ENCODE measurements at regions not wholly inside any gene's neighbourhood (a gene's known extent, or its start where the extent isn't known, plus 50 kb on each side); places are given as distances from the start of the nearest gene placed in this dataset.

- in situ Hi-C loops (cut with HindIII; ENCODE audit: extremely low pct_ligation_motif_present, low pct_unique_long_range_greater_than_20kb) = no loop called here
- H3K27me3 ChIP-seq (ENCODE audit: control insufficient read depth in 1 of 2, insufficient read depth in 2 of 2, low read length in 2 of 2) = peaks cover under 1 to 11% of the 10 kb centered on the region in 2 experiments; a peak in 2 of 5 replicates
- no peak for TF ChIP-seq IRF2 (CRISPR knock-in tag; IDR thresholded peaks at IDR 0.05)
- no peak for TF ChIP-seq MTA3 (CRISPR knock-in tag; IDR thresholded peaks at IDR 0.05)
- no peak for TF ChIP-seq NKX3-1 (CRISPR knock-in tag; IDR thresholded peaks at IDR 0.05)
- no peak for TF ChIP-seq ZNF7 (CRISPR knock-in tag; IDR thresholded peaks at IDR 0.05)
- TF ChIP-seq ZNF343 (CRISPR knock-in tag; IDR thresholded peaks at IDR 0.05) = no peak
- no peak for TF ChIP-seq LBX2 (CRISPR knock-in tag; IDR thresholded peaks at IDR 0.05; ENCODE audit: borderline replicate concordance)
- TF ChIP-seq EED (CRISPR knock-in tag; IDR thresholded peaks at IDR 0.05) = no peak
- no peak for TF ChIP-seq CENPBD1 (CRISPR knock-in tag; IDR thresholded peaks at IDR 0.05; ENCODE audit: borderline replicate concordance, low read depth)
- no peak for TF ChIP-seq RBAK (CRISPR knock-in tag; IDR thresholded peaks at IDR 0.05)
- no peak overlapping the region for H3K9ac ChIP-seq (ENCODE audit: insufficient read depth, low read depth, low read length)
- H3K36me3 ChIP-seq (replicated peaks in 1 of 2; ENCODE audit: control insufficient read depth in 1 of 2, insufficient read depth in 2 of 2, low read length in 2 of 2) = no peaks in the 10 kb centered on the region
- ChIA-PET POLR2A (no interaction called here), CTCF (ENCODE audit: low intra/inter-chr PET ratio, low total read pairs) (no interaction called here)
- DNase-seq (ENCODE audit: low spot score) (no peak), ATAC-seq (no peak), FAIRE-seq (no peak)
- H2AFZ ChIP-seq (ENCODE audit: low read length) = no peak overlapping the region
- BruUV-seq (replicated peaks) = no TSS peak
- 100% methylated on average over 1 of the region's 1 CpG for WGBS (ENCODE audit: low lambda C conversion rate)
- intact Hi-C loops (cut with micrococcal nuclease; ENCODE audit: unreplicated experiment) = no loop called here
- no peak overlapping the region for H3K27ac ChIP-seq (ENCODE audit: extremely low read length, insufficient read depth, low read length)
- H3K4me2 ChIP-seq (ENCODE audit: low read depth, low read length) = no peak overlapping the region
- no peaks in the 10 kb centered on the region for H3K4me1 ChIP-seq (ENCODE audit: insufficient read depth, low read length)
- peaks cover 7% of the 10 kb centered on the region for H3K9me3 ChIP-seq (ENCODE audit: low read length)
- no peak overlapping the region for H3K4me3 ChIP-seq (replicated peaks in 1 of 3; ENCODE audit: insufficient read depth in 1 of 3, low read depth in 2 of 3, low read length in 3 of 3)
- H4K20me1 ChIP-seq (ENCODE audit: insufficient read depth, low read length) = no peaks in the 10 kb centered on the region; the same call in 1 of the 2 replicates
- no peaks in the 10 kb centered on the region for H3K79me2 ChIP-seq (ENCODE audit: insufficient read depth, low read length)
These were observed 231.8 kb upstream of the GMDS start for GRCh38 chr6:2477250-2477649.

- DNase-seq (ENCODE audit: low spot score) (no peak), ATAC-seq (no peak), FAIRE-seq (no peak)
- CTCF ChIA-PET (ENCODE audit: low intra/inter-chr PET ratio, low total read pairs) = no interaction called here
- in situ Hi-C loops (cut with HindIII; ENCODE audit: extremely low pct_ligation_motif_present, low pct_unique_long_range_greater_than_20kb) (no loop called here), intact Hi-C loops (cut with micrococcal nuclease; ENCODE audit: unreplicated experiment) (no loop called here)
- H3K4me2 ChIP-seq (ENCODE audit: low read depth, low read length) = no peak overlapping the region
- no peak overlapping the region for H3K27ac ChIP-seq (ENCODE audit: extremely low read length, insufficient read depth, low read length)
- H2AFZ ChIP-seq (ENCODE audit: low read length) = no peak overlapping the region
- peaks cover 1 to 15% of the 10 kb centered on the region in 2 experiments; a peak in 2 of 5 replicates for H3K27me3 ChIP-seq (ENCODE audit: control insufficient read depth in 1 of 2, insufficient read depth in 2 of 2, low read length in 2 of 2)
- POLR2A ChIA-PET = no interaction called here
- no peaks in the 10 kb centered on the region for H3K36me3 ChIP-seq (replicated peaks in 1 of 2; ENCODE audit: control insufficient read depth in 1 of 2, insufficient read depth in 2 of 2, low read length in 2 of 2)
- WGBS (ENCODE audit: low lambda C conversion rate) = 42% methylated on average over 4 of the region's 4 CpGs
- H3K9me3 ChIP-seq (ENCODE audit: low read length) = no peaks in the 10 kb centered on the region
- no peak overlapping the region for H3K9ac ChIP-seq (ENCODE audit: insufficient read depth, low read depth, low read length)
- H3K4me3 ChIP-seq (replicated peaks in 1 of 3; ENCODE audit: insufficient read depth in 1 of 3, low read depth in 2 of 3, low read length in 3 of 3) = no peak overlapping the region
- no peaks in the 10 kb centered on the region for H3K79me2 ChIP-seq (ENCODE audit: insufficient read depth, low read length)
- BruUV-seq (replicated peaks) = no TSS peak
- H3K4me1 ChIP-seq (ENCODE audit: insufficient read depth, low read length) = peaks cover 3% of the 10 kb centered on the region
- no peaks in the 10 kb centered on the region; the same call in 1 of the 2 replicates for H4K20me1 ChIP-seq (ENCODE audit: insufficient read depth, low read length)
- TF ChIP-seq ZNF512 (CRISPR knock-in tag; IDR thresholded peaks at IDR 0.05) = no peak
- no peak for TF ChIP-seq CREM (IDR thresholded peaks at IDR 0.05)
- TF ChIP-seq CREM (CRISPR knock-in tag; IDR thresholded peaks at IDR 0.05) = no peak
- no peak for TF ChIP-seq MEIS1 (CRISPR knock-in tag; IDR thresholded peaks at IDR 0.05; ENCODE audit: borderline replicate concordance)
- TF ChIP-seq ZNF44 (CRISPR knock-in tag; IDR thresholded peaks at IDR 0.05) = no peak
- no peak for TF ChIP-seq ZNF639 (CRISPR knock-in tag; conservative IDR thresholded peaks at IDR 0.05)
- no peak for TF ChIP-seq SMARCC2 (IDR thresholded peaks at IDR 0.05)
- no peak for TF ChIP-seq PAF1 (CRISPR knock-in tag; IDR thresholded peaks at IDR 0.05)
These were observed 231.0 kb upstream of the GMDS start for GRCh38 chr6:2476376-2476775.
